ENCODE measurements at regions not wholly inside any gene's neighbourhood (a gene's known extent, or its start where the extent isn't known, plus 50 kb on each side); places are given as distances from the start of the nearest gene placed in this dataset.

DNA sequence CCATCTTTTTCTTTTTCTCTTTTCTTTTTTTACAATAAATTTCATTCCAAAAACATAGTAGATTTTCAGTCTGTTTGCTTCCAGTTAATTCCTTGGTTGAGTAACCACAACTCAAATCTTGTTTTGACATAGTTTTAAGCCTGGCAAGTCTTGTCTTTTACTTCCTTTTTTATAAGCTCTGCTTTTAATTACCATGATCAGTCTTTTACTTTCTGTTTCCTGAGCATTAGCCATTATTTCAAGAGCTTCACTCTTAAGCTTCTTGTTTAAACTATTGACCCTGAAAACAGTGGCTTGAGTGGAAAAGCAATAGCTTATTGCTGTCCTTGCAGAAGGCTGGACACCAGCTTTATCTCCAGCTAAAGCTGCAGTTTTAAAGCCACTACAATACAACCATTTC is 1363.3 kb downstream of the MAT2B start:
- TF ChIP-seq, protein P1, sequence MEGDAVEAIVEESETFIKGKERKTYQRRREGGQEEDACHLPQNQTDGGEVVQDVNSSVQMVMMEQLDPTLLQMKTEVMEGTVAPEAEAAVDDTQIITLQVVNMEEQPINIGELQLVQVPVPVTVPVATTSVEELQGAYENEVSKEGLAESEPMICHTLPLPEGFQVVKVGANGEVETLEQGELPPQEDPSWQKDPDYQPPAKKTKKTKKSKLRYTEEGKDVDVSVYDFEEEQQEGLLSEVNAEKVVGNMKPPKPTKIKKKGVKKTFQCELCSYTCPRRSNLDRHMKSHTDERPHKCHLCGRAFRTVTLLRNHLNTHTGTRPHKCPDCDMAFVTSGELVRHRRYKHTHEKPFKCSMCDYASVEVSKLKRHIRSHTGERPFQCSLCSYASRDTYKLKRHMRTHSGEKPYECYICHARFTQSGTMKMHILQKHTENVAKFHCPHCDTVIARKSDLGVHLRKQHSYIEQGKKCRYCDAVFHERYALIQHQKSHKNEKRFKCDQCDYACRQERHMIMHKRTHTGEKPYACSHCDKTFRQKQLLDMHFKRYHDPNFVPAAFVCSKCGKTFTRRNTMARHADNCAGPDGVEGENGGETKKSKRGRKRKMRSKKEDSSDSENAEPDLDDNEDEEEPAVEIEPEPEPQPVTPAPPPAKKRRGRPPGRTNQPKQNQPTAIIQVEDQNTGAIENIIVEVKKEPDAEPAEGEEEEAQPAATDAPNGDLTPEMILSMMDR (IDR thresholded peaks at IDR 0.05; ENCODE audit: unreplicated experiment) = no peak
- H3K27ac Mint-ChIP-seq = no peak overlapping the region
- H3K36me3 Mint-ChIP-seq (ENCODE audit: insufficient read depth) = no peaks in the 10 kb centered on the region
- DNase-seq (ENCODE audit: low spot score, unreplicated experiment) = no peak
- H3K27me3 Mint-ChIP-seq = no peaks in the 10 kb centered on the region
- peaks cover 2% of the 10 kb centered on the region for H3K4me1 Mint-ChIP-seq (ENCODE audit: low read depth)
- no peaks in the 10 kb centered on the region for H3K9me3 Mint-ChIP-seq (ENCODE audit: low read depth)
- no peak overlapping the region for H3K4me3 Mint-ChIP-seq (ENCODE audit: low read depth)

DNA sequence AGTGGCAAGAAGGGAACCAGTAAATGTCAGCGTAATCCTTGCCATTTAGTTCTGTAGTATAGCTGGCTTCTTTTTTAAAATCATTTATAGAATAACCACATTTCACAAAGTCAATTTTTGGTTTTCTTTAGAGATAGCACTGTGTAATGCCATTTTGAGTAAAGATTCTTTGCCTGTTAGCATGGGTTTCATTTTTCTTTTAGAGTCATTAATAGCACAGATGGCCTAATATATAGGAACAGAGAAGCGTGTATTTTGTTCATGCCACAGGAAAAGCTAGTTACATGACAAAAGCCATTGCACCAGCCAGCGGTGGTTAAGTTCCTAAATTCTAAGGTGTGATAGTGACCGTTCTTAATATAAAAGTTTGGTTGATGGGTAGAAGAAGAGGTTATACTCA is 1363.9 kb downstream of the MAT2B start:
- TF ChIP-seq, protein P1 (IDR thresholded peaks at IDR 0.05; ENCODE audit: unreplicated experiment) = no peak
- Mint-ChIP-seq H3K4me1 (ENCODE audit: low read depth) (peaks cover 2% of the 10 kb centered on the region), H3K9me3 (ENCODE audit: low read depth) (peaks cover 5% of the 10 kb centered on the region), H3K36me3 (ENCODE audit: insufficient read depth) (no peaks in the 10 kb centered on the region), H3K4me3 (ENCODE audit: low read depth) (no peak overlapping the region), H3K27me3 (no peaks in the 10 kb centered on the region), H3K27ac (no peak overlapping the region)
- DNase-seq (ENCODE audit: low spot score, unreplicated experiment) = no peak

DNA sequence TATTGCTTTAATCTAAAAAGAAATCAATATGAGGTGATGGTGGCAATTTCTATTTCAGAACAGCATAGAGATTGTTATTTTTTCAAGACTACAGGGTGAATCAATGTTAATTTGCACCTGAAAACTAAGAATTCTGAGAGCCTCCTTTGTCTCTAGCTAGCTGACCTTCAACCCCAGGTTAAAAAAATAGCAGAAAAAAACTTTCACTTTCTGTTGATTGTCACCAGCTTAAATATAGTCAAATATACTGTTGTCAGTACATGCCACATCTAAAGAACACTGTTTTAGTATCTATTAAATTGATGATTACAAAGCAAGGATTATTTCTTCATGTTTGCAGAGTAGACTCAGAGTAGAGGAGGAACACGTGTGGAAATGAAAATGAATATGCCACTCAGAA is 1371.4 kb downstream of the MAT2B start:
- H3K27me3 Mint-ChIP-seq = no peaks in the 10 kb centered on the region

DNA sequence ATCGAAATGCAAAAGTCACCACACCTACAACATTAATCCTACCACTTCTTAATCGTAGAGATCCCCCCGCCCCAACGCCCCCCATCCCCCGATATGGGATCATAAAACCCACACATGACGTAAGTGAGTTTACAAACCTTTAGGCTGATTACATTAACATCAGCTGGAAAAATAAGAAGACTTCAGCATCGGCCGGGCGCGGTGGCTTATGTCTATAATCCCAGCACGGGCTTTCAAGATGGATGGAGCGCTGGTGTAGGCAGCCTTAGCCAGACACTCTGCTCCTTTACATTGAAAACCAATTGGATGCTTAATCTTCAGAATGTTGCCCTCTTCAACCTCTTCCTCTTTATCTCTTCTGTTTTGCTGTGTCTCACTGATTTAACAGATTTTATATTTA is 1376.0 kb downstream of the MAT2B start:
- no peak for DNase-seq (ENCODE audit: low spot score, unreplicated experiment)
- Mint-ChIP-seq H3K27me3 (no peaks in the 10 kb centered on the region), H3K4me1 (ENCODE audit: low read depth) (peaks cover 2% of the 10 kb centered on the region), H3K4me3 (ENCODE audit: low read depth) (no peak overlapping the region), H3K9me3 (ENCODE audit: low read depth) (peaks cover 6% of the 10 kb centered on the region), H3K27ac (no peak overlapping the region), H3K36me3 (ENCODE audit: insufficient read depth) (peaks cover under 1% of the 10 kb centered on the region)
- TF ChIP-seq, protein P1 (IDR thresholded peaks at IDR 0.05; ENCODE audit: unreplicated experiment) = no peak

More for the DNA sequence above, 1371.4 kb downstream of the MAT2B start:
- Mint-ChIP-seq H3K4me1 (ENCODE audit: low read depth) (no peaks in the 10 kb centered on the region), H3K4me3 (ENCODE audit: low read depth) (no peak overlapping the region), H3K27ac (no peak overlapping the region), H3K36me3 (ENCODE audit: insufficient read depth) (peaks cover 2% of the 10 kb centered on the region), H3K9me3 (ENCODE audit: low read depth) (peaks cover 13% of the 10 kb centered on the region)
- no peak for DNase-seq (ENCODE audit: low spot score, unreplicated experiment)
- TF ChIP-seq, protein P1 (IDR thresholded peaks at IDR 0.05; ENCODE audit: unreplicated experiment) = no peak

DNA sequence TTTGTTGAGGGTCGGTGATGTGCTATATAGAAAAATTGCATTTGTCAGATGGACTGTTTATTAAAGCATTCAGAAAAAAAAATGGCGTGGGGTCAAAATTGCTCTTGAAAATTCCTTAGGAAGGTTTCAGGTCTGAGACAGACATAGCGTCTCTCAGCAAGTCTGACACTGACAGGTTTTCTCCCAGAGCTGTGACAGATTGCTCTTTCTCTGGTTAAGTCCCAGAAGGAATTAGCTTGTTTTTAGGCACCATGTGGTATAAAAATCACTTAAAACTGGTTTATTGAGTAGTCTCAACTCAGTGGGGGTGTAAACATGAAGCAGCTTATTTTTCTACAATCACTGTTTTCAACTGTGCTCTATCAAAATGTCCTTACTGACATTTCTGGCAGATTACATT is 1379.8 kb downstream of the MAT2B start:
- Mint-ChIP-seq H3K27ac (no peak overlapping the region), H3K4me1 (ENCODE audit: low read depth) (peaks cover 2% of the 10 kb centered on the region), H3K9me3 (ENCODE audit: low read depth) (peaks cover 3% of the 10 kb centered on the region), H3K36me3 (ENCODE audit: insufficient read depth) (no peaks in the 10 kb centered on the region), H3K27me3 (no peaks in the 10 kb centered on the region), H3K4me3 (ENCODE audit: low read depth) (no peak overlapping the region)
- DNase-seq (ENCODE audit: low spot score, unreplicated experiment) = no peak
- TF ChIP-seq, protein P1 (IDR thresholded peaks at IDR 0.05; ENCODE audit: unreplicated experiment) = no peak
